SU-DHL-6 (cell line): ENCODE measurements at regions not wholly inside any gene's neighbourhood (a gene's known extent, or its start where the extent isn't known, plus 50 kb on each side); places are given as distances from the start of the nearest gene placed in this dataset.

Experiments used
- EZH2phosphoT487 ChIP-seq: fragments of 200-600 bp; sonication (generic), shearing (Covaris generic); conservative IDR thresholded peaks from 2 replicates; pipeline ENCODE4 v1.6.1; 2018; ENCODE audit warnings: mild to moderate bottlenecking, antibody characterized with exemption, low read length, moderate library complexity, mixed read lengths
- TF ChIP-seq, protein P1 (sequence below): fragments of 200-600 bp; sonication (generic); IDR thresholded peaks from one replicate; pipeline ENCODE4 v1.5.1; 2017; ENCODE audit warnings: antibody characterized with exemption, mild to moderate bottlenecking, low read length, moderate library complexity; ENCODE audit not compliant: insufficient read depth, poor library complexity, severe bottlenecking

DNA sequence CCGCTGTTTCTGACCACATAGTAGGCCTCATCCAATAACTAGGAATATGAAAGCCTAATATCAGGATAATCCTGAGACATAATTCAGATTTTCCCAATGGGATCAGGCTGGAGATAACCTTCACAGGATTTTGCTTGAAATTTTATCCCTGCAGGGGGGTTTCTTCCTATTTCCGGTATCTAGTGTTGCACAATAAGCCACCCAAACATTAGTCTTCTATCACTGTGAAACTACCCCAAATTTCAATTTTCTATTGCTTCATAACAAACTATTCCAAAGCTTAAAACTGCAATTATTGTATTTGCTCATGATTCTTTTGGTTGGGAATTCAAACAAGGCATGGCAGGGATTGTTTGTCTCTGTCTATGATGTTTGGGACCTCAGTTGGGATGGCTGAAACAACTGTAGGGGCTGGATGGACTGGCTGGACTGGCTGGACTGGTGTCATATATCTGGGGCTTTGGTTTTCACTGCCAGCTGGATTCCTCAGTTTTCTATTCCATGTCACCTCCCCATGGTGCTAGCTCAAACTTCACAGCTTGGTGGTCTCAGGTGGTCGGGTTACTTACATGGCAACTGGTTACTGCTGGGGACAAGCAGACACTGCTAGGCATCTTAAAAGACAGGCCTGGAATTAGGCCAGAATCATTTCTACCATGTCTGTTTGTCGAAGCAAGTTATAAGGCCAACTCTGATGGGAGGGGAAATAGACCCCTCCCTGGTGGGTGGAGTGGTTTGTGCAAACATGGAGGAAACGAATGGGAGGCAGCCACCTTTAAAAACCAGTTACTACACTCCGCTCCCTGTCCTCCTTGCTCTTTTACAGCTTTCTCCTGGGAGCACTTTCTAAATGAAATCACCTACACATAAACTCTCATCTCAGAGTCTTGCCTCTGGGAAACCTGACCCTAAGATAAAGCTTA, 88.2 kb upstream of the STT3B start:
- TF ChIP-seq, protein P1, sequence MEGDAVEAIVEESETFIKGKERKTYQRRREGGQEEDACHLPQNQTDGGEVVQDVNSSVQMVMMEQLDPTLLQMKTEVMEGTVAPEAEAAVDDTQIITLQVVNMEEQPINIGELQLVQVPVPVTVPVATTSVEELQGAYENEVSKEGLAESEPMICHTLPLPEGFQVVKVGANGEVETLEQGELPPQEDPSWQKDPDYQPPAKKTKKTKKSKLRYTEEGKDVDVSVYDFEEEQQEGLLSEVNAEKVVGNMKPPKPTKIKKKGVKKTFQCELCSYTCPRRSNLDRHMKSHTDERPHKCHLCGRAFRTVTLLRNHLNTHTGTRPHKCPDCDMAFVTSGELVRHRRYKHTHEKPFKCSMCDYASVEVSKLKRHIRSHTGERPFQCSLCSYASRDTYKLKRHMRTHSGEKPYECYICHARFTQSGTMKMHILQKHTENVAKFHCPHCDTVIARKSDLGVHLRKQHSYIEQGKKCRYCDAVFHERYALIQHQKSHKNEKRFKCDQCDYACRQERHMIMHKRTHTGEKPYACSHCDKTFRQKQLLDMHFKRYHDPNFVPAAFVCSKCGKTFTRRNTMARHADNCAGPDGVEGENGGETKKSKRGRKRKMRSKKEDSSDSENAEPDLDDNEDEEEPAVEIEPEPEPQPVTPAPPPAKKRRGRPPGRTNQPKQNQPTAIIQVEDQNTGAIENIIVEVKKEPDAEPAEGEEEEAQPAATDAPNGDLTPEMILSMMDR: no peak
- no peak for TF ChIP-seq EZH2phosphoT487
